Naive thymus-derived CD4-positive, alpha-beta T cell (primary cell): ENCODE measurements at regions not wholly inside any gene's neighbourhood (a gene's known extent, or its start where the extent isn't known, plus 50 kb on each side); places are given as distances from the start of the nearest gene placed in this dataset.

Source experiments
- ATAC-seq: fragments of 150-1000 bp; cut with Tn5 transposase; 2 replicates; pipeline ENCODE4 v1.10.0; 2021; ENCODE audit warnings: mild to moderate bottlenecking, moderate library complexity
- CTCF ChIA-PET: fragments of 350-600 bp; sonication (Branson Sonifier 250); formaldehyde crosslinking; loops from one replicate; lab custom pipeline; 2021; ENCODE audit warnings: antibody characterized with exemption; lab: Charles Lee
- POLR2A ChIA-PET: fragments of 350-600 bp; sonication (Branson Sonifier 250); formaldehyde crosslinking; loops from one replicate; lab custom pipeline; 2021; ENCODE audit warnings: antibody characterized with exemption, inconsistent platforms; lab: Charles Lee
- DNase-seq, 9 donors: peaks; one replicate each; pipeline versions ENCODE4 v3.0.0 to v3.0.0-alpha.2; 2020 to 2022; ENCODE audit warnings: mixed read lengths in 1 of 9
- H3K27ac ChIP-seq: one replicate; pipeline ENCODE4 v1.7.0; 2013; ENCODE audit warnings: mild to moderate bottlenecking, low read depth, low read length, moderate library complexity
- H3K27me3 ChIP-seq, 2 donors: one replicate each; pipeline ENCODE4 v1.7.0; 2013; ENCODE audit warnings: low read length in 2 of 2, mild to moderate bottlenecking in 2 of 2, moderate library complexity in 2 of 2; ENCODE audit not compliant: control insufficient read depth in 2 of 2, insufficient read depth in 2 of 2
- H3K36me3 ChIP-seq, 3 experiments: 1 replicate in 2 of 3; 2 replicates in 1 of 3; pipeline ENCODE4 v1.7.0; 2013; ENCODE audit warnings: low read length in 3 of 3, mild to moderate bottlenecking in 3 of 3, moderate library complexity in 1 of 3; ENCODE audit not compliant: insufficient read depth in 3 of 3, control insufficient read depth in 2 of 3
- H3K4me1 ChIP-seq, 2 donors: one replicate each; pipeline ENCODE4 v1.7.0; 2013; ENCODE audit warnings: low read length in 2 of 2, mild to moderate bottlenecking in 2 of 2, moderate library complexity in 1 of 2; ENCODE audit not compliant: control insufficient read depth in 2 of 2, insufficient read depth in 2 of 2
- H3K4me3 ChIP-seq: 2 replicates; pipeline ENCODE4 v1.7.0; 2013; ENCODE audit warnings: mild to moderate bottlenecking, low read length
- H3K9me3 ChIP-seq, 3 experiments: 1 replicate in 2 of 3; 2 replicates in 1 of 3; pipeline ENCODE4 v1.7.0; 2013; ENCODE audit warnings: low read length in 3 of 3; ENCODE audit not compliant: control insufficient read depth in 2 of 3
- H3K27ac Mint-ChIP-seq, 9 donors: one replicate each; pipeline ENCODE4 v1.8.0; 2020 to 2022; ENCODE audit warnings: mixed read lengths in 9 of 9, mild to moderate bottlenecking in 8 of 9, moderate library complexity in 5 of 9, inconsistent platforms in 2 of 9
- H3K27me3 Mint-ChIP-seq, 5 donors: one replicate each; pipeline ENCODE4 v1.8.0; 2021 to 2022; ENCODE audit warnings: mixed read lengths in 5 of 5, mild to moderate bottlenecking in 1 of 5
- H3K36me3 Mint-ChIP-seq, 5 donors: one replicate each; pipeline ENCODE4 v1.8.0; 2020 to 2022; ENCODE audit warnings: mixed read lengths in 5 of 5, mild to moderate bottlenecking in 3 of 5, inconsistent platforms in 1 of 5
- H3K4me1 Mint-ChIP-seq, 7 donors: one replicate each; pipeline ENCODE4 v1.8.0; 2020 to 2022; ENCODE audit warnings: mixed read lengths in 7 of 7, mild to moderate bottlenecking in 3 of 7, inconsistent platforms in 1 of 7
- H3K4me3 Mint-ChIP-seq, 10 donors: one replicate each; pipeline ENCODE4 v1.8.0; 2020 to 2022; ENCODE audit warnings: mild to moderate bottlenecking in 10 of 10, mixed read lengths in 10 of 10, moderate library complexity in 6 of 10, inconsistent platforms in 2 of 10
- H3K9me3 Mint-ChIP-seq, 11 donors: one replicate each; pipeline ENCODE4 v1.8.0; 2020 to 2022; ENCODE audit warnings: mixed read lengths in 11 of 11, mild to moderate bottlenecking in 4 of 11, inconsistent platforms in 1 of 11, moderate library complexity in 1 of 11
- intact Hi-C, 2 donors: fragments of 100-400 bp; cut with micrococcal nuclease; formaldehyde crosslinking; loops; one replicate each; pipeline ENCODE4 v1.15.1; 2023

- ATAC-seq (no peak), DNase-seq (no peak)
- ChIA-PET POLR2A (no interaction called here), CTCF (no interaction called here)
- Histone ChIP-seq H3K27me3 (no peaks in the 10 kb centered on the region), H3K4me1 (no peaks in the 10 kb centered on the region), H3K36me3 (no peaks in the 10 kb centered on the region), H3K27ac (no peak overlapping the region), H3K9me3 (no peaks in the 10 kb centered on the region), H3K4me3 (no peak overlapping the region)
- H3K4me3 Mint-ChIP-seq, result no peak overlapping the region
- H3K27ac Mint-ChIP-seq, result no peak overlapping the region
- peaks cover 0 to 4% (median 0%) of the 10 kb centered on the region in 5 donors for H3K36me3 Mint-ChIP-seq
- H3K4me1 Mint-ChIP-seq, result peaks cover 0 to 13% (median 0%) of the 10 kb centered on the region in 7 donors
- H3K27me3 Mint-ChIP-seq, result no peaks in the 10 kb centered on the region
- intact Hi-C loops, result no loop called here
- no peaks in the 10 kb centered on the region for H3K9me3 Mint-ChIP-seq
Measured at GRCh38 chr3:31081018-31081662, 186.7 kb upstream of the GADL1 start.

- Histone ChIP-seq H3K27ac (no peak overlapping the region), H3K4me1 (no peaks in the 10 kb centered on the region), H3K36me3 (no peaks in the 10 kb centered on the region), H3K27me3 (no peaks in the 10 kb centered on the region), H3K9me3 (no peaks in the 10 kb centered on the region), H3K4me3 (no peak overlapping the region)
- Mint-ChIP-seq H3K4me1 (peaks cover 0 to 5% (median 0%) of the 10 kb centered on the region in 7 donors), H3K9me3 (no peaks in the 10 kb centered on the region), H3K4me3 (no peak overlapping the region), H3K27ac (no peak overlapping the region), H3K36me3 (no peaks in the 10 kb centered on the region), H3K27me3 (no peaks in the 10 kb centered on the region)
- intact Hi-C loops, result no loop called here
- no peak for DNase-seq
- no peak for ATAC-seq
- ChIA-PET CTCF (no interaction called here), POLR2A (no interaction called here)
Measured at GRCh38 chr3:31086148-31086547, 191.7 kb upstream of the GADL1 start.

GRCh38 chr3:31086698-31087097 lies 192.2 kb upstream of the GADL1 start:
- Histone ChIP-seq H3K36me3 (no peaks in the 10 kb centered on the region), H3K4me1 (no peaks in the 10 kb centered on the region), H3K4me3 (no peak overlapping the region), H3K27me3 (no peaks in the 10 kb centered on the region), H3K9me3 (no peaks in the 10 kb centered on the region), H3K27ac (no peak overlapping the region)
- Mint-ChIP-seq H3K36me3 (no peaks in the 10 kb centered on the region), H3K9me3 (no peaks in the 10 kb centered on the region), H3K27me3 (no peaks in the 10 kb centered on the region), H3K27ac (peak overlapping the region in 3 of 9 donors; percentile 28 to 51 (median 38)), H3K4me3 (no peak overlapping the region), H3K4me1 (peaks cover 0 to 5% (median 0%) of the 10 kb centered on the region in 7 donors)
- CTCF ChIA-PET, result no interaction called here
- ATAC-seq (no peak), DNase-seq (no peak)
- POLR2A ChIA-PET, result no interaction called here
- intact Hi-C loops, result no loop called here

GRCh38 chr3:31091748-31092147 lies 197.3 kb upstream of the GADL1 start:
- no peaks in the 10 kb centered on the region for H3K27me3 ChIP-seq
- H3K27ac ChIP-seq, result no peak overlapping the region
- H3K36me3 ChIP-seq, result no peaks in the 10 kb centered on the region
- Mint-ChIP-seq H3K36me3 (no peaks in the 10 kb centered on the region), H3K4me3 (no peak overlapping the region), H3K27me3 (peaks cover 0 to 5% (median 0%) of the 10 kb centered on the region in 5 donors), H3K9me3 (no peaks in the 10 kb centered on the region), H3K27ac (no peak overlapping the region), H3K4me1 (peaks cover 0 to 15% (median 8%) of the 10 kb centered on the region in 7 donors)
- POLR2A ChIA-PET, result no interaction called here
- CTCF ChIA-PET, result no interaction called here
- H3K4me3 ChIP-seq, result no peak overlapping the region
- no peak for DNase-seq
- intact Hi-C loops, result no loop called here
- H3K9me3 ChIP-seq, result no peaks in the 10 kb centered on the region
- ATAC-seq, result no peak
- no peaks in the 10 kb centered on the region for H3K4me1 ChIP-seq

- H3K9me3 ChIP-seq, result no peaks in the 10 kb centered on the region
Measured at GRCh38 chr3:31092748-31093589, 198.5 kb upstream of the GADL1 start.

GRCh38 chr3:31093606-31094005 lies 199.1 kb upstream of the GADL1 start:
- ChIA-PET POLR2A (no interaction called here), CTCF (no interaction called here)
- Histone ChIP-seq H3K27ac (no peak overlapping the region), H3K4me1 (no peaks in the 10 kb centered on the region), H3K4me3 (no peak overlapping the region), H3K9me3 (no peaks in the 10 kb centered on the region), H3K27me3 (no peaks in the 10 kb centered on the region), H3K36me3 (no peaks in the 10 kb centered on the region)
- Mint-ChIP-seq H3K9me3 (peaks cover 0 to 2% (median 0%) of the 10 kb centered on the region in 11 donors), H3K36me3 (peaks cover 0 to 5% (median 0%) of the 10 kb centered on the region in 5 donors), H3K27ac (no peak overlapping the region), H3K4me3 (no peak overlapping the region), H3K27me3 (peaks cover 0 to 5% (median 0%) of the 10 kb centered on the region in 5 donors), H3K4me1 (peaks cover 0 to 21% (median 9%) of the 10 kb centered on the region in 7 donors)
- no peak for ATAC-seq
- intact Hi-C loops, result no loop called here
- DNase-seq, result no peak

More at GRCh38 chr3:31092748-31093589, 198.5 kb upstream of the GADL1 start:
- H3K27ac ChIP-seq, result no peak overlapping the region
- ATAC-seq (no peak), DNase-seq (no peak)
- peak overlapping the region in 1 of 9 donors; percentile 43 for H3K27ac Mint-ChIP-seq
- intact Hi-C loops, result no loop called here
- no peaks in the 10 kb centered on the region for H3K4me1 ChIP-seq
- no peaks in the 10 kb centered on the region for H3K36me3 ChIP-seq
- no peaks in the 10 kb centered on the region for H3K27me3 ChIP-seq
- no peak overlapping the region for H3K4me3 ChIP-seq
- ChIA-PET POLR2A (no interaction called here), CTCF (no interaction called here)
- peaks cover 0 to 2% (median 0%) of the 10 kb centered on the region in 11 donors for H3K9me3 Mint-ChIP-seq
- H3K36me3 Mint-ChIP-seq, result peaks cover 0 to 5% (median 0%) of the 10 kb centered on the region in 5 donors
- H3K27me3 Mint-ChIP-seq, result peaks cover 0 to 5% (median 0%) of the 10 kb centered on the region in 5 donors
- H3K4me1 Mint-ChIP-seq, result peaks cover 0 to 21% (median 9%) of the 10 kb centered on the region in 7 donors
- H3K4me3 Mint-ChIP-seq, result no peak overlapping the region
